DOHH2 (cell line): ENCODE measurements at regions not wholly inside any gene's neighbourhood (a gene's known extent, or its start where the extent isn't known, plus 50 kb on each side); places are given as distances from the start of the nearest gene placed in this dataset.

Experiments
- H3F3A ChIP-seq: fragments of 200-600 bp; sonication (generic), shearing (Covaris generic); 2 replicates; pipeline ENCODE4 v1.6.0; 2016; ENCODE audit warnings: antibody characterized with exemption, mild to moderate bottlenecking; ENCODE audit not compliant: control insufficient read depth, insufficient read depth
- H3K27ac ChIP-seq: fragments of 200-600 bp; sonication (generic); 2 replicates; pipeline ENCODE4 v1.5.1; 2014; ENCODE audit warnings: low read depth, mild to moderate bottlenecking, low read length, moderate library complexity
- H3K27me3 ChIP-seq: fragments of 200-600 bp; sonication (generic); 2 replicates; pipeline ENCODE4 v1.6.1; 2014; ENCODE audit warnings: mild to moderate bottlenecking, low read length, mixed read lengths; ENCODE audit not compliant: control insufficient read depth
- H3K36me3 ChIP-seq: fragments of 200-600 bp; sonication (generic); 2 replicates; pipeline ENCODE4 v1.6.1; 2014; ENCODE audit warnings: mild to moderate bottlenecking, low read length, moderate library complexity, mixed read lengths; ENCODE audit not compliant: control insufficient read depth
- H3K4me1 ChIP-seq: fragments of 200-600 bp; sonication (generic); 2 replicates; pipeline ENCODE4 v1.6.1; 2014; ENCODE audit warnings: mild to moderate bottlenecking, low read length, mixed read lengths; ENCODE audit not compliant: control insufficient read depth
- H3K4me2 ChIP-seq: fragments of 200-600 bp; sonication (generic); 2 replicates; pipeline ENCODE4 v1.6.0; 2014; ENCODE audit warnings: mild to moderate bottlenecking, low read length, moderate library complexity
- H3K4me3 ChIP-seq: fragments of 200-600 bp; sonication (generic); 2 replicates; pipeline ENCODE4 v1.5.1; 2014; ENCODE audit warnings: mild to moderate bottlenecking, low read length, mixed read lengths
- H3K79me2 ChIP-seq: fragments of 200-600 bp; sonication (generic); 2 replicates; pipeline ENCODE4 v1.6.1; 2014; ENCODE audit warnings: mild to moderate bottlenecking, low read length, mixed read lengths; ENCODE audit not compliant: control insufficient read depth
- H3K9me2 ChIP-seq: fragments of 200-600 bp; sonication (generic); replicated peaks from 2 replicates; pipeline ENCODE4 v1.6.1; 2014; ENCODE audit warnings: mild to moderate bottlenecking, low read length, mixed read lengths; ENCODE audit not compliant: control insufficient read depth
- H3K9me3 ChIP-seq: fragments of 200-600 bp; sonication (generic); 2 replicates; pipeline ENCODE4 v1.6.1; 2014; ENCODE audit warnings: antibody characterized with exemption, low read length, mixed read lengths; ENCODE audit not compliant: control insufficient read depth, insufficient read depth
- H4K20me1 ChIP-seq: fragments of 200-600 bp; sonication (generic); 2 replicates; pipeline ENCODE4 v1.6.0; 2014; ENCODE audit warnings: low read depth, mild to moderate bottlenecking, antibody characterized with exemption, low read length, moderate library complexity; ENCODE audit not compliant: control insufficient read depth, insufficient read depth
- CTCF ChIP-seq: fragments of 200-600 bp; sonication (generic); IDR thresholded peaks from one replicate; pipeline ENCODE4 v1.5.1; 2014; ENCODE audit warnings: antibody characterized with exemption, mild to moderate bottlenecking, low read depth, low read length; ENCODE audit not compliant: poor library complexity, severe bottlenecking
- EZH2phosphoT487 ChIP-seq: fragments of 200-600 bp; sonication (generic); IDR thresholded peaks from 2 replicates; pipeline ENCODE4 v1.6.1; 2017; ENCODE audit warnings: borderline replicate concordance, mild to moderate bottlenecking, antibody characterized with exemption, low read length, moderate library complexity, mixed read lengths

- H3K4me2 ChIP-seq = no peak overlapping the region
- no peaks in the 10 kb centered on the region for H3K4me1 ChIP-seq
Observed at GRCh38 chr19:30689474-30689873, 317.3 kb downstream of the ZNF536 start.

GRCh38 chr19:30688696-30689095, 316.5 kb downstream of the ZNF536 start:
- no peak overlapping the region for H3K4me3 ChIP-seq
- no peaks in the 10 kb centered on the region for H3K9me3 ChIP-seq
- H3F3A ChIP-seq = no peaks in the 10 kb centered on the region
- H3K4me2 ChIP-seq = no peak overlapping the region
- no peaks in the 10 kb centered on the region for H3K4me1 ChIP-seq
- no peaks in the 10 kb centered on the region for H3K9me2 ChIP-seq
- H3K79me2 ChIP-seq = no peaks in the 10 kb centered on the region
- H3K27ac ChIP-seq = no peak overlapping the region
- no peaks in the 10 kb centered on the region; the same call in 1 of the 2 replicates for H4K20me1 ChIP-seq
- no peaks in the 10 kb centered on the region for H3K36me3 ChIP-seq
- H3K27me3 ChIP-seq = no peaks in the 10 kb centered on the region
- TF ChIP-seq EZH2phosphoT487 (no peak), CTCF (no peak)

More at GRCh38 chr19:30689474-30689873, 317.3 kb downstream of the ZNF536 start:
- H4K20me1 ChIP-seq = no peaks in the 10 kb centered on the region; the same call in 1 of the 2 replicates
- no peaks in the 10 kb centered on the region for H3K9me3 ChIP-seq
- no peaks in the 10 kb centered on the region for H3F3A ChIP-seq
- no peaks in the 10 kb centered on the region for H3K36me3 ChIP-seq
- no peaks in the 10 kb centered on the region for H3K9me2 ChIP-seq
- H3K27ac ChIP-seq = no peak overlapping the region
- no peaks in the 10 kb centered on the region for H3K79me2 ChIP-seq
- H3K4me3 ChIP-seq = no peak overlapping the region
- no peaks in the 10 kb centered on the region for H3K27me3 ChIP-seq
- TF ChIP-seq CTCF = no peak

GRCh38 chr19:30686826-30687566, 314.8 kb downstream of the ZNF536 start:
- no peaks in the 10 kb centered on the region for H3K9me2 ChIP-seq
- no peak for TF ChIP-seq EZH2phosphoT487
- TF ChIP-seq CTCF = no peak
- no peaks in the 10 kb centered on the region for H3K36me3 ChIP-seq
- no peaks in the 10 kb centered on the region for H3K27me3 ChIP-seq
- H3K4me1 ChIP-seq = no peaks in the 10 kb centered on the region
- no peak overlapping the region for H3K27ac ChIP-seq
- no peak overlapping the region for H3K4me3 ChIP-seq
- no peaks in the 10 kb centered on the region; the same call in 1 of the 2 replicates for H4K20me1 ChIP-seq
- no peaks in the 10 kb centered on the region for H3K79me2 ChIP-seq
- H3K4me2 ChIP-seq = no peak overlapping the region
- no peaks in the 10 kb centered on the region for H3K9me3 ChIP-seq
- H3F3A ChIP-seq = no peaks in the 10 kb centered on the region
